GM12865 (cell line): ENCODE measurements at regions not wholly inside any gene's neighbourhood (a gene's known extent, or its start where the extent isn't known, plus 50 kb on each side); places are given as distances from the start of the nearest gene placed in this dataset.
A peak's percentile ranks its signal among the peaks of the same experiment; 100 is the strongest.

Experiments
- DNase-seq: peaks from one replicate; pipeline ENCODE4 v3.0.0; 2010; ENCODE audit warnings: low read depth
- H3K4me3 ChIP-seq: 2 replicates; pipeline ENCODE4 v1.5.1; 2011; ENCODE audit warnings: mild to moderate bottlenecking, low read depth, low read length, control low read depth
- TF ChIP-seq, protein P1 (sequence below): IDR thresholded peaks from 2 replicates; pipeline ENCODE4 v1.5.1; 2011; ENCODE audit warnings: low read length, control low read depth, low read depth, inconsistent platforms; ENCODE audit not compliant: insufficient read depth; ENCODE audit errors: missing control alignments

DNA sequence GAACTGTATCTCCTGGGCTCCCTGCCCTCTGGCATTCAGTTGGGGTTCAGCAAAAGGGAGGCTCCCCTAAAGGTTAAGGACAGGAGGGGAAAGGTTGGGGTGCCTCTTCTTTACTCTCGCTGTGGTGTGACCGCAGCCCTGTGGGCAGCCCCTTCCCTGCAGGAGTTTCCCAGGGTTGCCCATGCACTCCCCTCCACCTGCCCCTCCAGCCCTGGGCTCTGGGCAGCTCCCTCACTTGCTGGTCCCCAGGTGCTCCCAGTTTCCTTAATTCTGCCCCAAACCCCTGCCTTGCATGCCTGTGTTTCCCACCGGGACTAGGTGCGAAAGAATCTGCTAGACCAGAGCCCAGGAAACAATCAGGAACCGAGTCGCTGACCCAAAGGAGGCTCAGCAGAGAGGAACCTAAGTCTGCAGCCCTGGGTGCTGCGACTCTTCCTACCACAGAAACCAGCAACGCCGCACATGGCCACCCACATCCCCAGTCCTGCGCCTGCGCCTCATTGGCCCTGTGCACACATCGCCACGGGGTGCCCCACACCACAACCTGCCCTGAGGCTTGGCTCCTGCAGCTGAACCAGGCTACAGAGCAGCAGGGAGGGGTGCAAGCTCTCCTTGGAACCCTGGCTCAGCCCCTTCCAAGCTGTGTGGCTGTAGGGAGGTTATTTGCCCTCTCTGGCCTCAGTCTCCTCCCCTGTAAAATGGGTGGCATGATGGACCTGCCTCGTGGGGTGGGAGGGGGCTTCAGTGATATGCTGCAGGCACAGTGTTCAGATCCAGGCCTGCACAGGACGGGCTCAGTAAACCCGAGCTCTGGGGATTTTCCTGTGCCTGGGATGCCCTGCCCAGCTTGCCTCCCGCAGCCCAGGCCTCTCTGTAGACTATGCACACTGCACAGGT lies 487.6 kb downstream of the PREX1 start:
- DNase-seq: peak; percentile 67
- TF ChIP-seq, protein P1, sequence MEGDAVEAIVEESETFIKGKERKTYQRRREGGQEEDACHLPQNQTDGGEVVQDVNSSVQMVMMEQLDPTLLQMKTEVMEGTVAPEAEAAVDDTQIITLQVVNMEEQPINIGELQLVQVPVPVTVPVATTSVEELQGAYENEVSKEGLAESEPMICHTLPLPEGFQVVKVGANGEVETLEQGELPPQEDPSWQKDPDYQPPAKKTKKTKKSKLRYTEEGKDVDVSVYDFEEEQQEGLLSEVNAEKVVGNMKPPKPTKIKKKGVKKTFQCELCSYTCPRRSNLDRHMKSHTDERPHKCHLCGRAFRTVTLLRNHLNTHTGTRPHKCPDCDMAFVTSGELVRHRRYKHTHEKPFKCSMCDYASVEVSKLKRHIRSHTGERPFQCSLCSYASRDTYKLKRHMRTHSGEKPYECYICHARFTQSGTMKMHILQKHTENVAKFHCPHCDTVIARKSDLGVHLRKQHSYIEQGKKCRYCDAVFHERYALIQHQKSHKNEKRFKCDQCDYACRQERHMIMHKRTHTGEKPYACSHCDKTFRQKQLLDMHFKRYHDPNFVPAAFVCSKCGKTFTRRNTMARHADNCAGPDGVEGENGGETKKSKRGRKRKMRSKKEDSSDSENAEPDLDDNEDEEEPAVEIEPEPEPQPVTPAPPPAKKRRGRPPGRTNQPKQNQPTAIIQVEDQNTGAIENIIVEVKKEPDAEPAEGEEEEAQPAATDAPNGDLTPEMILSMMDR: no peak
- no peak overlapping the region for H3K4me3 ChIP-seq

GRCh38 chr20:48339190-48339985 lies 488.4 kb downstream of the PREX1 start:
- TF ChIP-seq, protein P1: no peak
- DNase-seq: peak; percentile 72

GRCh38 chr20:48338717-48339116 lies 489.1 kb downstream of the PREX1 start:
- no peak overlapping the region for H3K4me3 ChIP-seq
- no peak for DNase-seq
- TF ChIP-seq, protein P1: no peak

More at GRCh38 chr20:48339190-48339985, 488.4 kb downstream of the PREX1 start:
- H3K4me3 ChIP-seq: no peak overlapping the region

- TF ChIP-seq, protein P1: no peak
- DNase-seq: no peak
- H3K4me3 ChIP-seq: no peak overlapping the region
Measured at GRCh38 chr20:48336597-48336996, 491.2 kb downstream of the PREX1 start.

GRCh38 chr20:48335308-48336050 lies 492.3 kb downstream of the PREX1 start:
- DNase-seq: no peak
- TF ChIP-seq, protein P1: no peak
- H3K4me3 ChIP-seq: no peak overlapping the region

GRCh38 chr20:48333707-48334106 lies 494.1 kb downstream of the PREX1 start:
- TF ChIP-seq, protein P1: no peak
- H3K4me3 ChIP-seq: no peak overlapping the region

More at GRCh38 chr20:48333707-48334106, 494.1 kb downstream of the PREX1 start:
- no peak for DNase-seq
